ENCODE measurements at regions not wholly inside any gene's neighbourhood (a gene's known extent, or its start where the extent isn't known, plus 50 kb on each side); places are given as distances from the start of the nearest gene placed in this dataset.

- no peak for TF ChIP-seq CTCF (conservative IDR thresholded peaks at IDR 0.05; ENCODE audit: low read depth, low read length)
- DNase-seq (ENCODE audit: low read depth) = no peak
- no peak overlapping the region for H3K4me3 ChIP-seq (ENCODE audit: low read depth, low read length)
Measured at GRCh38 chr2:133661392-133661791, 93.1 kb upstream of the NCKAP5 start.

GRCh38 chr2:133666621-133667020 is 98.4 kb upstream of the NCKAP5 start:
- DNase-seq (ENCODE audit: low read depth) = no peak
- no peak overlapping the region for H3K4me3 ChIP-seq (ENCODE audit: low read depth, low read length)
- TF ChIP-seq CTCF (conservative IDR thresholded peaks at IDR 0.05; ENCODE audit: low read depth, low read length) = no peak

- DNase-seq (ENCODE audit: low read depth) = peak; percentile 44
- no peak for TF ChIP-seq CTCF (conservative IDR thresholded peaks at IDR 0.05; ENCODE audit: low read depth, low read length)
- H3K4me3 ChIP-seq (ENCODE audit: low read depth, low read length) = no peak overlapping the region
Measured at GRCh38 chr2:133667085-133667484, 98.8 kb upstream of the NCKAP5 start.

- no peak for DNase-seq (ENCODE audit: low read depth)
- H3K4me3 ChIP-seq (ENCODE audit: low read depth, low read length) = no peak overlapping the region
- TF ChIP-seq CTCF (conservative IDR thresholded peaks at IDR 0.05; ENCODE audit: low read depth, low read length) = no peak
Measured at GRCh38 chr2:133667968-133668367, 99.7 kb upstream of the NCKAP5 start.

GRCh38 chr2:133668547-133668946 is 100.3 kb upstream of the NCKAP5 start:
- no peak for DNase-seq (ENCODE audit: low read depth)
- no peak overlapping the region for H3K4me3 ChIP-seq (ENCODE audit: low read depth, low read length)
- TF ChIP-seq CTCF (conservative IDR thresholded peaks at IDR 0.05; ENCODE audit: low read depth, low read length) = no peak

GRCh38 chr2:133673305-133673905 is 105.1 kb upstream of the NCKAP5 start:
- H3K4me3 ChIP-seq (ENCODE audit: low read depth, low read length) = no peak overlapping the region
- TF ChIP-seq CTCF (conservative IDR thresholded peaks at IDR 0.05; ENCODE audit: low read depth, low read length) = no peak
- DNase-seq (ENCODE audit: low read depth) = no peak

GRCh38 chr2:133674066-133674432 is 105.8 kb upstream of the NCKAP5 start:
- TF ChIP-seq CTCF (conservative IDR thresholded peaks at IDR 0.05; ENCODE audit: low read depth, low read length) = no peak
- DNase-seq (ENCODE audit: low read depth) = no peak
- H3K4me3 ChIP-seq (ENCODE audit: low read depth, low read length) = peak overlapping the region; percentile 46
